A549 (cell line): ENCODE measurements at regions not wholly inside any gene's neighbourhood (a gene's known extent, or its start where the extent isn't known, plus 50 kb on each side); places are given as distances from the start of the nearest gene placed in this dataset.

ENCODE experiments used
- ATAC-seq, 2 experiments: fragments of 200-7000 bp in 1 of 2; fragments of >200 bp in 1 of 2; cut with Nextera tagmentation in 1 of 2; cut with Tn5 transposase in 1 of 2; 3 replicates each; pipeline versions ENCODE4 v1.8.0 to v1.9.1; 2018 to 2020; ENCODE audit warnings: mild to moderate bottlenecking in 1 of 2, moderate library complexity in 1 of 2
- CTCF ChIA-PET: fragments of 300-600 bp; sonication (Branson Sonifier 250); formaldehyde crosslinking; extraction: SDS; loops from one replicate; lab custom pipeline; 2021; ENCODE audit warnings: antibody characterized with exemption, inconsistent platforms; lab: Yijun Ruan, JAX
- POLR2A ChIA-PET: fragments of 350-600 bp; formaldehyde crosslinking; extraction: SDS; loops from one replicate; lab custom pipeline; 2021; ENCODE audit warnings: antibody characterized with exemption, inconsistent platforms; lab: Yijun Ruan, JAX
- DNase-seq, 2 experiments: peaks; one replicate each; pipeline versions ENCODE4 v3.0.0 to v3.0.0-alpha.2; 2011 to 2016; ENCODE audit warnings: low read depth in 1 of 2, low spot score in 1 of 2
- FAIRE-seq: peaks from 2 replicates; lab custom pipeline; 2011; peaks lifted over from hg19 to GRCh38; lab: Jason Lieb, UNC
- H3K27ac ChIP-seq, 2 experiments: fragments of >200 bp; sonication (Bioruptor Twin); formaldehyde crosslinking; 3 replicates each; pipeline ENCODE4 v1.5.1; 2016 to 2017
- H3K4me1 ChIP-seq: fragments of >200 bp; sonication (Bioruptor Twin); formaldehyde crosslinking; 3 replicates; pipeline ENCODE4 v1.6.1; 2016
- H3K4me2 ChIP-seq: fragments of >200 bp; sonication (Bioruptor Twin); formaldehyde crosslinking; 3 replicates; pipeline ENCODE4 v1.6.1; 2016
- H3K4me3 ChIP-seq: fragments of >200 bp; sonication (Bioruptor Twin); formaldehyde crosslinking; 3 replicates; pipeline ENCODE4 v1.5.1; 2016
- H3K9me3 ChIP-seq: fragments of >200 bp; sonication (Bioruptor Twin); formaldehyde crosslinking; 3 replicates; pipeline ENCODE4 v1.6.1; 2016
- BHLHE40 ChIP-seq: IDR thresholded peaks from 2 replicates; pipeline ENCODE4 v1.6.1; 2012; ENCODE audit warnings: low read depth, low read length, inconsistent platforms
- CHD4 ChIP-seq: fragments of 200-600 bp; sonication (generic); IDR thresholded peaks from 2 replicates; pipeline ENCODE4 v1.6.1; 2016; ENCODE audit warnings: antibody characterized with exemption, mild to moderate bottlenecking, borderline replicate concordance
- E2F6 ChIP-seq: IDR thresholded peaks from 2 replicates; pipeline ENCODE4 v1.6.1; 2012; ENCODE audit warnings: low read depth, borderline replicate concordance
- EHMT2 ChIP-seq: fragments of 200-600 bp; sonication (generic); IDR thresholded peaks from 2 replicates; pipeline ENCODE4 v1.6.1; 2016; ENCODE audit warnings: antibody characterized with exemption, low read depth, mild to moderate bottlenecking, moderate library complexity
- EP300 ChIP-seq, 2 experiments: fragments of >200 bp; sonication (Bioruptor Twin); formaldehyde crosslinking; IDR thresholded peaks; 2 replicates in 1 of 2; 3 replicates in 1 of 2; pipeline ENCODE4 v1.6.1; 2016 to 2017
- ESRRA ChIP-seq: fragments of 150-350 bp; IDR thresholded peaks from 2 replicates; pipeline ENCODE4 v1.6.1; 2014; ENCODE audit warnings: mild to moderate bottlenecking, low read length, borderline replicate concordance
- FOXS1 ChIP-seq: fragments of 250-450 bp; sonication (Bioruptor Pico); IDR thresholded peaks from 2 replicates; pipeline ENCODE4 v1.5.0; 2020; ENCODE audit warnings: mild to moderate bottlenecking, moderate library complexity
- GATA3 ChIP-seq: IDR thresholded peaks from 2 replicates; pipeline ENCODE4 v1.6.1; 2012; ENCODE audit warnings: borderline replicate concordance
- HES2 ChIP-seq: fragments of >200 bp; sonication (Bioruptor Twin); formaldehyde crosslinking; IDR thresholded peaks from 2 replicates; pipeline ENCODE4 v1.6.1; 2016
- HOXA7 ChIP-seq: fragments of 250-450 bp; sonication (Bioruptor Pico); IDR thresholded peaks from 2 replicates; pipeline ENCODE4 v1.5.0; 2020; ENCODE audit warnings: mild to moderate bottlenecking, moderate library complexity
- HOXB5 ChIP-seq: fragments of 250-450 bp; sonication (Bioruptor Pico); IDR thresholded peaks from 2 replicates; pipeline ENCODE4 v1.5.0; 2020; ENCODE audit warnings: mild to moderate bottlenecking, moderate library complexity
- JUNB ChIP-seq: fragments of >200 bp; sonication (Bioruptor Twin); formaldehyde crosslinking; IDR thresholded peaks from 2 replicates; pipeline ENCODE4 v1.6.1; 2016
- MAZ ChIP-seq: fragments of 150-350 bp; IDR thresholded peaks from 2 replicates; pipeline ENCODE4 v1.6.1; 2014; ENCODE audit warnings: antibody characterized with exemption, low read depth, low read length, borderline replicate concordance
- NFE2L2 ChIP-seq: fragments of 150-350 bp; conservative IDR thresholded peaks from 2 replicates; pipeline ENCODE4 v1.6.1; 2014; ENCODE audit warnings: low read length
- NPAS2 ChIP-seq: fragments of 250-450 bp; sonication (Bioruptor Pico); IDR thresholded peaks from 2 replicates; pipeline ENCODE4 v1.8.0; 2022; ENCODE audit warnings: mild to moderate bottlenecking, moderate library complexity, borderline replicate concordance
- PBX3 ChIP-seq: IDR thresholded peaks from 2 replicates; pipeline ENCODE4 v1.6.1; 2012
- POLR2AphosphoS2 ChIP-seq: conservative IDR thresholded peaks from 2 replicates; pipeline ENCODE4 v1.6.1; 2012; ENCODE audit warnings: low read length, improper control_type of control experiment, inconsistent platforms
- RAD21 ChIP-seq, 2 experiments: fragments of >200 bp in 1 of 2; sonication (Bioruptor Twin) in 1 of 2; formaldehyde crosslinking in 1 of 2; IDR thresholded peaks in 1 of 2; conservative IDR thresholded peaks in 1 of 2; 2 replicates in 1 of 2; 3 replicates in 1 of 2; pipeline ENCODE4 v1.6.1; 2012 to 2018; ENCODE audit warnings: inconsistent platforms in 1 of 2
- RFX5 ChIP-seq: fragments of 450-650 bp; IDR thresholded peaks from 2 replicates; pipeline ENCODE4 v1.7.1; 2014; ENCODE audit warnings: antibody characterized with exemption, mild to moderate bottlenecking, moderate library complexity
- RNF2 ChIP-seq: fragments of 200-600 bp; sonication (generic); IDR thresholded peaks from 2 replicates; pipeline ENCODE4 v1.6.1; 2016; ENCODE audit warnings: low read depth, mild to moderate bottlenecking, antibody characterized with exemption, moderate library complexity, borderline replicate concordance
- SREBF2 ChIP-seq: fragments of 450-650 bp; IDR thresholded peaks from 2 replicates; pipeline ENCODE4 v1.6.1; 2014; ENCODE audit warnings: mild to moderate bottlenecking, moderate library complexity
- TFCP2L1 ChIP-seq: fragments of 250-450 bp; sonication (Bioruptor Pico); IDR thresholded peaks from 2 replicates; pipeline ENCODE4 v1.5.0; 2021; ENCODE audit warnings: mild to moderate bottlenecking
- ZC3H11A ChIP-seq: fragments of 450-650 bp; IDR thresholded peaks from 2 replicates; pipeline ENCODE4 v1.6.1; 2014; ENCODE audit warnings: antibody characterized with exemption, mild to moderate bottlenecking
- ZFP36 ChIP-seq: fragments of 450-650 bp; IDR thresholded peaks from 2 replicates; pipeline ENCODE4 v1.6.1; 2014; ENCODE audit warnings: borderline replicate concordance; ENCODE audit not compliant: partially characterized antibody
- ZSCAN20 ChIP-seq: fragments of 250-450 bp; sonication (Bioruptor Pico); IDR thresholded peaks from 2 replicates; pipeline ENCODE4 v1.8.0; 2022; ENCODE audit warnings: mild to moderate bottlenecking, moderate library complexity
- WGBS: methylation state at CpG from one replicate; pipeline ENCODE4 v1.1.6; 2017; ENCODE audit errors: missing lambda C conversion rate; 5-methylcytosine and 5-hydroxymethylcytosine counted together
- TF ChIP-seq, protein P1 (sequence below): fragments of 200-600 bp; sonication (generic); IDR thresholded peaks from 2 replicates; pipeline ENCODE4 v1.6.1; 2016; ENCODE audit warnings: antibody characterized with exemption, mild to moderate bottlenecking, moderate library complexity

GRCh38 chr2:14996351-14997014 is 364.0 kb downstream of the LRATD1 start:
- no peaks in the 10 kb centered on the region for H3K4me1 ChIP-seq
- no peak overlapping the region for H3K4me2 ChIP-seq
- no peak overlapping the region for H3K27ac ChIP-seq
- no peak for FAIRE-seq
- 47% methylated on average over 8 of the region's 8 CpGs for WGBS
- no peak for DNase-seq
- H3K4me3 ChIP-seq = no peak overlapping the region
- H3K9me3 ChIP-seq = no peaks in the 10 kb centered on the region
- CTCF ChIA-PET = no interaction called here
- POLR2A ChIA-PET = no interaction called here
- no peak for ATAC-seq
- TF ChIP-seq CHD4 = no peak
- no peak for TF ChIP-seq EP300 (IDR thresholded peaks at IDR 0.05)
- no peak for TF ChIP-seq ZC3H11A
- TF ChIP-seq HOXA7 (CRISPR knock-in tag) = no peak
- TF ChIP-seq ZFP36 = no peak
- no peak for TF ChIP-seq RFX5
- TF ChIP-seq NPAS2 (CRISPR knock-in tag) = no peak
- TF ChIP-seq JUNB = no peak
- TF ChIP-seq, protein P1, sequence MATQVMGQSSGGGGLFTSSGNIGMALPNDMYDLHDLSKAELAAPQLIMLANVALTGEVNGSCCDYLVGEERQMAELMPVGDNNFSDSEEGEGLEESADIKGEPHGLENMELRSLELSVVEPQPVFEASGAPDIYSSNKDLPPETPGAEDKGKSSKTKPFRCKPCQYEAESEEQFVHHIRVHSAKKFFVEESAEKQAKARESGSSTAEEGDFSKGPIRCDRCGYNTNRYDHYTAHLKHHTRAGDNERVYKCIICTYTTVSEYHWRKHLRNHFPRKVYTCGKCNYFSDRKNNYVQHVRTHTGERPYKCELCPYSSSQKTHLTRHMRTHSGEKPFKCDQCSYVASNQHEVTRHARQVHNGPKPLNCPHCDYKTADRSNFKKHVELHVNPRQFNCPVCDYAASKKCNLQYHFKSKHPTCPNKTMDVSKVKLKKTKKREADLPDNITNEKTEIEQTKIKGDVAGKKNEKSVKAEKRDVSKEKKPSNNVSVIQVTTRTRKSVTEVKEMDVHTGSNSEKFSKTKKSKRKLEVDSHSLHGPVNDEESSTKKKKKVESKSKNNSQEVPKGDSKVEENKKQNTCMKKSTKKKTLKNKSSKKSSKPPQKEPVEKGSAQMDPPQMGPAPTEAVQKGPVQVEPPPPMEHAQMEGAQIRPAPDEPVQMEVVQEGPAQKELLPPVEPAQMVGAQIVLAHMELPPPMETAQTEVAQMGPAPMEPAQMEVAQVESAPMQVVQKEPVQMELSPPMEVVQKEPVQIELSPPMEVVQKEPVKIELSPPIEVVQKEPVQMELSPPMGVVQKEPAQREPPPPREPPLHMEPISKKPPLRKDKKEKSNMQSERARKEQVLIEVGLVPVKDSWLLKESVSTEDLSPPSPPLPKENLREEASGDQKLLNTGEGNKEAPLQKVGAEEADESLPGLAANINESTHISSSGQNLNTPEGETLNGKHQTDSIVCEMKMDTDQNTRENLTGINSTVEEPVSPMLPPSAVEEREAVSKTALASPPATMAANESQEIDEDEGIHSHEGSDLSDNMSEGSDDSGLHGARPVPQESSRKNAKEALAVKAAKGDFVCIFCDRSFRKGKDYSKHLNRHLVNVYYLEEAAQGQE = no peak
- TF ChIP-seq RAD21 (conservative IDR thresholded peaks at IDR 0.05 in 1 of 2, IDR thresholded peaks at IDR 0.05 in 1 of 2) = no peak
- no peak for TF ChIP-seq GATA3
- no peak for TF ChIP-seq EHMT2
- TF ChIP-seq E2F6 = no peak
- no peak for TF ChIP-seq BHLHE40
- no peak for TF ChIP-seq ZSCAN20 (CRISPR knock-in tag)

DNA sequence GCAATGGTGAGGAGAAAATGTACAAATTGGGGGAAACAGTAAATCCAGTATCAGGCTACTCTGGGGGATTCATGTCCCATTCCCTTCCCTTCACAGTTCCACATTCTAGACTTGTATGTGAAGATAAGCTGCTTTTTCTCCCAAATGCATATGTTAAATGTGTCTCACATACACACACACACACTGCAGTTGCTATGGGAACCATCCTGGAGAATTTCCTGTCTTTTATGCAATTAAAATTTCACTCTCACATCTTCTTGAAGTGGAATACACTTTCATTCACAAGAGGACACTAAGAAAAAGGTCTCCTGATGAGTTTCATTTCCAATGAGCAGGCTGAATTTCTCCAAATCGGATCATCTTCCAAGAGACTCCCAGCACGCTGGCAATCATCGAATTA is 366.0 kb downstream of the LRATD1 start:
- FAIRE-seq = no peak
- 4% methylated on average over 3 of the region's 3 CpGs for WGBS
- POLR2A ChIA-PET = no interaction called here

More for the DNA sequence above, 366.0 kb downstream of the LRATD1 start:
- no peaks in the 10 kb centered on the region for H3K9me3 ChIP-seq
- no peak overlapping the region for H3K4me2 ChIP-seq
- no peak overlapping the region for H3K4me3 ChIP-seq
- ATAC-seq (no peak), DNase-seq (no peak)
- no peak for TF ChIP-seq ESRRA
- TF ChIP-seq BHLHE40 = no peak
- TF ChIP-seq POLR2AphosphoS2 = no peak
- no peak for TF ChIP-seq ZSCAN20 (CRISPR knock-in tag)
- TF ChIP-seq E2F6 = no peak
- no peak for TF ChIP-seq MAZ
- TF ChIP-seq PBX3 = no peak
- no peak for TF ChIP-seq HES2
- no peak for TF ChIP-seq HOXB5 (CRISPR knock-in tag)
- TF ChIP-seq TFCP2L1 (CRISPR knock-in tag) = no peak
- TF ChIP-seq NFE2L2 = no peak
- TF ChIP-seq FOXS1 = no peak
- TF ChIP-seq RNF2 = no peak
- no peak for TF ChIP-seq SREBF2
- no peak for TF ChIP-seq RFX5
- CTCF ChIA-PET = no interaction called here
- H3K27ac ChIP-seq = no peak overlapping the region
- H3K4me1 ChIP-seq = no peaks in the 10 kb centered on the region
